HPDE6-E6E7 (cell line): ENCODE measurements at regions not wholly inside any gene's neighbourhood (a gene's known extent, or its start where the extent isn't known, plus 50 kb on each side); places are given as distances from the start of the nearest gene placed in this dataset.
"Not testable (repeated sequence)": the region's sequence is repeated elsewhere in the genome, so short reads cannot be mapped to it uniquely, and the experiment has no call there.

Experiments used
- DNase-seq: peaks from one replicate; pipeline ENCODE4 v3.0.0; 2011; ENCODE audit warnings: missing footprints; ENCODE audit errors: extremely low spot score

- DNase-seq, result not testable (repeated sequence)
These were observed 69.5 kb downstream of the MDH2 start for GRCh38 chr7:76117306-76117991.

- DNase-seq, result not testable (repeated sequence)
These were observed 70.5 kb downstream of the MDH2 start for GRCh38 chr7:76118253-76119036.

GRCh38 chr7:76121044-76121443, 73.1 kb downstream of the MDH2 start:
- no peak for DNase-seq

- no peak for DNase-seq
These were observed 74.8 kb downstream of the MDH2 start for GRCh38 chr7:76122516-76123239.

GRCh38 chr7:76123316-76123715, 75.4 kb downstream of the MDH2 start:
- DNase-seq, result no peak

- DNase-seq, result no peak
These were observed 76.1 kb upstream of the SRRM3 start for GRCh38 chr7:76125560-76125959.

- DNase-seq, result no peak
These were observed 75.1 kb upstream of the SRRM3 start for GRCh38 chr7:76126632-76127031.

- DNase-seq, result no peak
These were observed 72.3 kb upstream of the SRRM3 start for GRCh38 chr7:76129366-76129765.

- no peak for DNase-seq
These were observed 71.9 kb upstream of the SRRM3 start for GRCh38 chr7:76129836-76130235.

GRCh38 chr7:76130661-76131060, 71.0 kb upstream of the SRRM3 start:
- peak; percentile 32 for DNase-seq

GRCh38 chr7:76131887-76132286, 69.8 kb upstream of the SRRM3 start:
- DNase-seq, result not testable (repeated sequence)

GRCh38 chr7:76133164-76133775, 68.4 kb upstream of the SRRM3 start:
- DNase-seq, result no peak

- DNase-seq, result no peak
These were observed 67.9 kb upstream of the SRRM3 start for GRCh38 chr7:76133839-76134238.

GRCh38 chr7:76135263-76135662, 66.4 kb upstream of the SRRM3 start:
- DNase-seq, result not testable (repeated sequence)

- not testable (repeated sequence) for DNase-seq
These were observed 63.0 kb upstream of the SRRM3 start for GRCh38 chr7:76138577-76139313.

GRCh38 chr7:76139670-76140069, 62.0 kb upstream of the SRRM3 start:
- no peak for DNase-seq

GRCh38 chr7:76140259-76140658, 61.4 kb upstream of the SRRM3 start:
- not testable (repeated sequence) for DNase-seq

- DNase-seq, result no peak
These were observed 58.8 kb upstream of the SRRM3 start for GRCh38 chr7:76142861-76143260.

- DNase-seq, result not testable (repeated sequence)
These were observed 56.9 kb upstream of the SRRM3 start for GRCh38 chr7:76144664-76145270.

- no peak for DNase-seq
These were observed 55.3 kb upstream of the SRRM3 start for GRCh38 chr7:76146374-76146773.

GRCh38 chr7:76148947-76149346, 52.7 kb upstream of the SRRM3 start:
- not testable (repeated sequence) for DNase-seq
